Fibroblast of the conjunctiva (primary cell): ENCODE measurements at regions not wholly inside any gene's neighbourhood (a gene's known extent, or its start where the extent isn't known, plus 50 kb on each side); places are given as distances from the start of the nearest gene placed in this dataset.

Experiments used
- DNase-seq: peaks from one replicate; pipeline ENCODE4 v3.0.0-alpha.2; 2010; ENCODE audit warnings: low read depth

- no peak for DNase-seq
Measured at GRCh38 chr3:118435851-118436350, 598.7 kb downstream of the IGSF11 start.

GRCh38 chr3:118436697-118437262 lies 597.9 kb downstream of the IGSF11 start:
- DNase-seq: no peak

- no peak for DNase-seq
Measured at GRCh38 chr3:118445036-118445435, 589.6 kb downstream of the IGSF11 start.

DNA sequence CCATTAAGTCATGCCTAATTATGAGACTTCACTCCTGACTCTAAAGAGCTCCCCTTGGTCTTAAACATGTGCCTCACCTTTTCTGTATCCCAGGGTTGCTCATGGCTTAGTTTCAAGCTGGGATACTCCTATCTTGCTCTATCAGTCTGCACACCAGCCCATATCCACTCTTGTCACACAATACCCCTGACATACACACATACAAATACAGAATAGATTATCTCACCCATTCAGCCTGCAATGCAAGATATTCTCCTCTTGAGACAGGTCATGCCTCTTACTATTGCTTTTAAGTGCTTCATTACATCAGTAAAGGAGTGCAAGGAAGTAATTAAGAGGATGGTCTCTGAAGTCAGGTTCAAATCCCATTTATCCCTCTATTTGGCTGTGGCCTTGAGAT lies 587.3 kb downstream of the IGSF11 start:
- DNase-seq: no peak

- DNase-seq: no peak
Measured at GRCh38 chr3:118466795-118467330, 567.8 kb downstream of the IGSF11 start.

GRCh38 chr3:118468801-118469200 lies 565.8 kb downstream of the IGSF11 start:
- DNase-seq: no peak

- DNase-seq: no peak
Measured at GRCh38 chr3:118472586-118472985, 562.1 kb downstream of the IGSF11 start.

GRCh38 chr3:118473343-118473742 lies 561.3 kb downstream of the IGSF11 start:
- no peak for DNase-seq

DNA sequence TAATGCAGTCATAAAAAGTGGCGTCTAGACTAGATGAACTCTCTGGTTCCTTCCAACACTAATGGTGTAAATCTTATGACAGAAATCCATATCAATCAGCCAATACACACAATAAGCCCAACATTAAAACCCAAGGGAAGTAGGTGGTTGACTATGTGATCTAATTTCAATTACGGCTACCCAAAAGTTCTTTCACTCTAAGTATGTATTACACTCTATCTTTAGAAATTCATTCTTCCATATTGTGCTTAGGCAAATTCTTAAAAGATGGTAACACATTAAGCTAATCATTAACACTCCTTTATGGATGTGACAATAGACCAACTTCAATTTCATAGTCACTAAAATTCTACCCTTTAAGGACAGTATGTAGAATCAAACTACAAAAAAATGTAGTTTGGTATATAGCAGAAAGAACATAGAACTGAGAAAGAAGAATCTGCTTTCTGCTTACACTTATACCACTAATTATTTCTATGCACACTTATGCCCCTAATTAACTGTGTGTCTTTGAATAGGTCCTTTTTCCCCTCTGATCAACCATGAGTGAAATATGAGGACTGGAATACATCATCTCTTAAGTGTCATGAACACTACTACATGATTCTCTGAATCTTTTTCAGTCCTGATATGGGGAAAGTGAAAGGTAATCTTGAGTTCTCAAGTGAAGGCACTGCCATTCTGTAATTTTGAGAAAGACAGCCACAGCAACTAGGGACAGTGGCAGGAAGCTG lies 557.6 kb downstream of the IGSF11 start:
- DNase-seq: no peak

- DNase-seq: no peak
Measured at GRCh38 chr3:118477768-118478167, 556.9 kb downstream of the IGSF11 start.

- no peak for DNase-seq
Measured at GRCh38 chr3:118478706-118479276, 555.9 kb downstream of the IGSF11 start.

DNA sequence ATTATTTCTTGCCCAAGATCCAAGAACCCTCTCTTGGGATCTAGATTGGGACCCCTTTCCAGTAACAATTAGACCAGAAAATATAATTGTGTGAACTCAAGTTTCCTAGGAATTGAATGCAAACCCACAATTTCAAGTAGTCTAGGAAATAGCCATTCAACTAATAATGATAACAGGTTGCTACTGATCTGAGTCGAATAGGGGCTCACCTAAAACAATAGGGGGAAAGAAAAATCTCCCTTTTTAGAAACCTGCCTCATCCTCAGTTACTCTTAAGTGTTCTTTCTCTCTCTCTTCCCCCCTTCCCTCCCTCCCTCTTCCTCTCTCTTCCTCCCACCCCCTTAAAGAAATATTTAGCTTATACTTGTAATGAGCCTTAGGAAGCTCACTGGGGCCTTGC lies 555.3 kb downstream of the IGSF11 start:
- no peak for DNase-seq

- no peak for DNase-seq
Measured at GRCh38 chr3:118480101-118480860, 554.4 kb downstream of the IGSF11 start.

GRCh38 chr3:118485693-118486092 lies 549.0 kb downstream of the IGSF11 start:
- DNase-seq: no peak

GRCh38 chr3:118487734-118488133 lies 546.9 kb downstream of the IGSF11 start:
- no peak for DNase-seq

GRCh38 chr3:118488732-118489131 lies 545.9 kb downstream of the IGSF11 start:
- DNase-seq: no peak

GRCh38 chr3:118495206-118495605 lies 539.4 kb downstream of the IGSF11 start:
- no peak for DNase-seq

GRCh38 chr3:118497274-118497673 lies 537.4 kb downstream of the IGSF11 start:
- DNase-seq: no peak

GRCh38 chr3:118501152-118501551 lies 533.5 kb downstream of the IGSF11 start:
- DNase-seq: no peak

DNA sequence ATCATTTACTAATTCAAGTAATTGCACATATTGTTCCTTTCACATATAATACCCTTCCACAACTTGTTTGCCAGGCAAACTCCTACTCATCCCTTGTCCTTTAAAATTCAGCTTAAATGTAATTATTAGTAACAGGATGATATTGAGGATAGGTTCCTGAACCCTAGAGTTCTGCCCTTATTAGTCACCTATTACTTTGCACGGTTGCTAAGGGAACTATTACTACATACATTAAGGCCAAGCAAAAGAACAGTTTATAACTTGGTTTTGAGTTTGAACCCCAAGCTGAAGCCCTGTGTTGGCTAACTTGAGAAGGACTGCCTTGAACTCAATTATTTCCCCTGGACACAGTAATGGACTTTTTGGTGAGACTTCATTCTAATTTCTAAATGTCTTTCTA lies 529.7 kb downstream of the IGSF11 start:
- no peak for DNase-seq

- no peak for DNase-seq
Measured at GRCh38 chr3:118505784-118506183, 528.9 kb downstream of the IGSF11 start.

DNA sequence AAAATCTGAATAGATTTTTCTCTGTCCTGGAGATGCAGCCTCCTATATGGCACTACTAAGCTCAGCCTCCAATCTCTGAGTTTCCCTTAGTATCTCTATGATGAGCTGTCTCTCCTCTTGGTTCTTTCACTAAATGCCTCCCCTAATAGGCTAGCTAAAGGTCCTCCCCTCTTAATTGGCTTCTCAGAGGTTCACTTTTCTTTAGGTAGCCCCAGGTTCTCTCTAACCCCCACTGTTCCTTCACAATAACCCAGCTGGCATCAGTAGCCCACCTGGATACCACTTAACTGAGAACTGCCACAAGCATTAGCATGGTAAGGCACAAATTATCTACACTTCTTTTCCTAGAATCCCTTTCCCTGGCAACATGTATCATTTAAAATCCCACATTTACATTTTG lies 523.2 kb downstream of the IGSF11 start:
- DNase-seq: no peak
